Stimulated activated CD4-positive, alpha-beta T cell treated with anti-CD3 and anti-CD28 coated beads, Interleukin-1b, Interleukin-23, amount 100 ng/mL, for 4 hours (primary cell): ENCODE measurements at regions not wholly inside any gene's neighbourhood (a gene's known extent, or its start where the extent isn't known, plus 50 kb on each side); places are given as distances from the start of the nearest gene placed in this dataset.
"Not testable (repeated sequence)": the region's sequence is repeated elsewhere in the genome, so short reads cannot be mapped to it uniquely, and the experiment has no call there.

Experiments
- DNase-seq, 2 donors: peaks; one replicate each; pipeline ENCODE4 v3.0.0-alpha.2; 2020; ENCODE audit warnings: low read depth in 2 of 2

GRCh38 chr2:226086190-226086589 lies 686.7 kb downstream of the NYAP2 start:
- no peak for DNase-seq

- not testable (repeated sequence) for DNase-seq
Measured at GRCh38 chr2:226085425-226085824, 685.9 kb downstream of the NYAP2 start.

GRCh38 chr2:226080334-226080733 lies 680.8 kb downstream of the NYAP2 start:
- DNase-seq: no peak

- no peak for DNase-seq
Measured at GRCh38 chr2:226079671-226080181, 680.2 kb downstream of the NYAP2 start.

- no peak for DNase-seq
Measured at GRCh38 chr2:226079196-226079595, 679.7 kb downstream of the NYAP2 start.

- DNase-seq: no peak
Measured at GRCh38 chr2:226078666-226079065, 679.2 kb downstream of the NYAP2 start.

GRCh38 chr2:226077841-226078240 lies 678.3 kb downstream of the NYAP2 start:
- DNase-seq: no peak

GRCh38 chr2:226077031-226077430 lies 677.5 kb downstream of the NYAP2 start:
- no peak for DNase-seq

- no peak for DNase-seq
Measured at GRCh38 chr2:226076529-226076928, 677.0 kb downstream of the NYAP2 start.

GRCh38 chr2:226074391-226074790 lies 674.9 kb downstream of the NYAP2 start:
- no peak for DNase-seq

- no peak for DNase-seq
Measured at GRCh38 chr2:226073496-226074160, 674.1 kb downstream of the NYAP2 start.

GRCh38 chr2:226066873-226067272 lies 667.4 kb downstream of the NYAP2 start:
- DNase-seq: no peak

- DNase-seq: no peak
Measured at GRCh38 chr2:226066391-226066790, 666.9 kb downstream of the NYAP2 start.

GRCh38 chr2:226064932-226065570 lies 665.5 kb downstream of the NYAP2 start:
- no peak for DNase-seq

- DNase-seq: no peak
Measured at GRCh38 chr2:226063704-226064440, 664.4 kb downstream of the NYAP2 start.

- no peak for DNase-seq
Measured at GRCh38 chr2:226059961-226060627, 660.6 kb downstream of the NYAP2 start.

- no peak for DNase-seq
Measured at GRCh38 chr2:226057914-226058313, 658.4 kb downstream of the NYAP2 start.

- no peak for DNase-seq
Measured at GRCh38 chr2:226057365-226057764, 657.9 kb downstream of the NYAP2 start.

GRCh38 chr2:226052772-226053416 lies 653.4 kb downstream of the NYAP2 start:
- no peak for DNase-seq

GRCh38 chr2:226050822-226051221 lies 651.3 kb downstream of the NYAP2 start:
- DNase-seq: no peak

GRCh38 chr2:226048611-226049010 lies 649.1 kb downstream of the NYAP2 start:
- no peak for DNase-seq

GRCh38 chr2:226045080-226045479 lies 645.6 kb downstream of the NYAP2 start:
- DNase-seq: no peak
